ENCODE measurements at regions not wholly inside any gene's neighbourhood (a gene's known extent, or its start where the extent isn't known, plus 50 kb on each side); places are given as distances from the start of the nearest gene placed in this dataset.

DNA sequence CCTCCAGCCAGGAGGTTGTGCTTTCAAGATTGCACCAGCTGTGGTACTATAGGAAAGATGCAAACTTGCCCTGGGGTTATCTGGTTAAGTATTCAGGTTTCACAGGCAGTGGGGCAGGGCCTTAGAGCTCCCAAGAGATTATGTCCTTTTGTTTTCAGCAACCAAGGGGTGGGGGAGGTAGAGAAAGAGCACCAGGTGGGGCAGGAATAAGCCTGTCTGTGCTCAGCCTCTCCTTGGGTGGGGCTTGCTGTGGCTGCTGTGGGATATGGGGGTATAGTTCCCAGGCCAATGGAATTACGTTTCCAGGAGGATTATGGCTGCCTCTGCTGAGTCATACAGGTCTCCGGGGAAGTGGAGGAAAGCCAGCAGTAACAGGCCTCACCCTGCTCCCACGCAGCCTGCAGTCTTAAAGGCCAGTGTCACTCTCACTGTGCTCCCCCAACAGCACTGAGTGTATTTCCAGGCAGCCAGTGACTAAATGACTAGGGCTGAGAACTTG is 508.6 kb downstream of the RWDD3 start:
- in situ Hi-C loops (cut with MboI; ENCODE audit: low pct_ligation_motif_present in 1 of 4, low pct_unique_long_range_greater_than_20kb in 1 of 4, low sequenced_read_pairs in 3 of 4) = no loop called here
- TF ChIP-seq POLR2AphosphoS5 (IDR thresholded peaks at IDR 0.05) (no peak), POLR2A (IDR thresholded peaks at IDR 0.05) (no peak), EP300 (IDR thresholded peaks at IDR 0.05; ENCODE audit: low read depth) (no peak), CTCF (IDR thresholded peaks at IDR 0.05) (no peak)
- 27 to 70% methylated on average over 2 to 3 of the region's 3 CpGs for WGBS, 2 donors (ENCODE audit: low coverage in 1 of 2)
- Histone ChIP-seq H3K9me3 (no peaks in the 10 kb centered on the region), H3K27ac (no peak overlapping the region), H3K36me3 (no peaks in the 10 kb centered on the region), H3K4me3 (no peak overlapping the region), H3K27me3 (no peaks in the 10 kb centered on the region), H3K4me1 (no peaks in the 10 kb centered on the region)
- DNase-seq = no peak
- intact Hi-C loops (cut with DNase I; ENCODE audit: low total_unique reads) = no loop called here

GRCh38 chr1:95744731-95745130 is 510.7 kb downstream of the RWDD3 start:
- 57 to 65% methylated on average over 2 of the region's 2 CpGs for WGBS, 2 donors (ENCODE audit: low coverage in 1 of 2)
- no peaks in the 10 kb centered on the region for H3K36me3 ChIP-seq
- no peak overlapping the region for H3K27ac ChIP-seq
- no peak overlapping the region for H3K4me3 ChIP-seq
- no peaks in the 10 kb centered on the region for H3K27me3 ChIP-seq
- DNase-seq = no peak
- H3K9me3 ChIP-seq = no peaks in the 10 kb centered on the region
- intact Hi-C loops (cut with DNase I; ENCODE audit: low total_unique reads) (no loop called here), in situ Hi-C loops (cut with MboI; ENCODE audit: low pct_ligation_motif_present in 1 of 4, low pct_unique_long_range_greater_than_20kb in 1 of 4, low sequenced_read_pairs in 3 of 4) (no loop called here)
- H3K4me1 ChIP-seq = no peaks in the 10 kb centered on the region
- TF ChIP-seq EP300 (IDR thresholded peaks at IDR 0.05; ENCODE audit: low read depth) (no peak), CTCF (IDR thresholded peaks at IDR 0.05) (no peak), POLR2A (IDR thresholded peaks at IDR 0.05) (no peak), POLR2AphosphoS5 (IDR thresholded peaks at IDR 0.05) (no peak)

GRCh38 chr1:95752515-95753381 is 518.7 kb downstream of the RWDD3 start:
- TF ChIP-seq EP300 (IDR thresholded peaks at IDR 0.05; ENCODE audit: low read depth) (no peak), CTCF (IDR thresholded peaks at IDR 0.05) (no peak), POLR2AphosphoS5 (IDR thresholded peaks at IDR 0.05) (no peak), POLR2A (IDR thresholded peaks at IDR 0.05) (no peak)
- no peak overlapping the region for H3K4me3 ChIP-seq
- no peaks in the 10 kb centered on the region for H3K36me3 ChIP-seq
- no peaks in the 10 kb centered on the region for H3K27me3 ChIP-seq
- 91 to 100% methylated on average over 3 to 25 of the region's 26 CpGs for WGBS, 2 donors (ENCODE audit: low coverage in 1 of 2)
- H3K9me3 ChIP-seq = no peaks in the 10 kb centered on the region
- no peak for DNase-seq
- intact Hi-C loops (cut with DNase I; ENCODE audit: low total_unique reads) (no loop called here), in situ Hi-C loops (cut with MboI; ENCODE audit: low pct_ligation_motif_present in 1 of 4, low pct_unique_long_range_greater_than_20kb in 1 of 4, low sequenced_read_pairs in 3 of 4) (loop anchor here in 1 of 4 donors (10.0 kb wide), 1 partner anchor 58 kb away; no protein-coding TSS in a partner anchor)
- H3K27ac ChIP-seq = no peak overlapping the region
- H3K4me1 ChIP-seq = no peaks in the 10 kb centered on the region

DNA sequence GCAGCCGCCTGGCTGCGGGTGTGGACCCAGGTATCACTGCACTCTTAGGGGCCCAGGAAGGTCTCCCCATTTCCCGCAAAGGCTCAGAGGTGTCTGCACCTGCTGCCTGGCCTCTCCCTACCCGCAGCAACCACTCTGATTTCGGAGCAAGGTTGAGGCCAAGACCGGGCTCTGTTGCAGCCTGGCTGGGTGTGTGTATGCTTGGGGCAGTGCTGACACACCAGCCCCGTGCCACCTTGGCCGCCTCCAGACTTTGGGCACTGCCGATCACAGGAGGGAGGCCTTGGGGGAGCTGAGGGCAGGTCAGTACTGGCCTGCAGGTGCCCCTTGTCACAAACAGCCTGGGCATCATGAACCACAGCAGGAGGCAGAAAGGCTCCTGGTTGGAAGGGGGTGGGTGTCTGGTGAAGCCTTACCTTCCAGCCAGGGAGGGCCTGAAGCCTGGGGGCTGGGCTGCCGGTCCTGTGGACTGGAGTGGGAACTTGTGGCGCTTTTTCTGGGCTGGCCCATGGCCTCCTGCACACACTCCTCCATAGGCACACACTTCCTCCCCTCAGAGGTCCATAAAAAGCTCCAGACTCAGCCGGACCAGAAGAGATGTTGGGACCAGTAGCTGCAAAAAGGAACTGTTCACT is 519.5 kb downstream of the RWDD3 start:
- H3K27me3 ChIP-seq = no peaks in the 10 kb centered on the region
- H3K36me3 ChIP-seq = no peaks in the 10 kb centered on the region
- intact Hi-C loops (cut with DNase I; ENCODE audit: low total_unique reads) (no loop called here), in situ Hi-C loops (cut with MboI; ENCODE audit: low pct_ligation_motif_present in 1 of 4, low pct_unique_long_range_greater_than_20kb in 1 of 4, low sequenced_read_pairs in 3 of 4) (loop anchor here in 1 of 4 donors (10.0 kb wide), 1 partner anchor 59 kb away; no protein-coding TSS in a partner anchor)
- no peak overlapping the region for H3K4me3 ChIP-seq
- no peak for DNase-seq
- TF ChIP-seq EP300 (IDR thresholded peaks at IDR 0.05; ENCODE audit: low read depth) (no peak), CTCF (IDR thresholded peaks at IDR 0.05) (no peak), POLR2AphosphoS5 (IDR thresholded peaks at IDR 0.05) (no peak), POLR2A (IDR thresholded peaks at IDR 0.05) (no peak)
- no peaks in the 10 kb centered on the region for H3K4me1 ChIP-seq
- WGBS, 2 donors (ENCODE audit: low coverage in 1 of 2) = 82% methylated on average over 12 of the region's 12 CpGs; no CpG with 5 or more reads in 1 of the 2 donors
- no peak overlapping the region for H3K27ac ChIP-seq
- no peaks in the 10 kb centered on the region for H3K9me3 ChIP-seq
